GM19043 (cell line): ENCODE measurements at regions not wholly inside any gene's neighbourhood (a gene's known extent, or its start where the extent isn't known, plus 50 kb on each side); places are given as distances from the start of the nearest gene placed in this dataset.

Source experiments
- ATAC-seq: cut with Tn5 transposase; IDR thresholded peaks from one replicate; pipeline ENCODE4 v1.9.1; 2021; ENCODE audit warnings: low read depth; ENCODE audit not compliant: unreplicated experiment

DNA sequence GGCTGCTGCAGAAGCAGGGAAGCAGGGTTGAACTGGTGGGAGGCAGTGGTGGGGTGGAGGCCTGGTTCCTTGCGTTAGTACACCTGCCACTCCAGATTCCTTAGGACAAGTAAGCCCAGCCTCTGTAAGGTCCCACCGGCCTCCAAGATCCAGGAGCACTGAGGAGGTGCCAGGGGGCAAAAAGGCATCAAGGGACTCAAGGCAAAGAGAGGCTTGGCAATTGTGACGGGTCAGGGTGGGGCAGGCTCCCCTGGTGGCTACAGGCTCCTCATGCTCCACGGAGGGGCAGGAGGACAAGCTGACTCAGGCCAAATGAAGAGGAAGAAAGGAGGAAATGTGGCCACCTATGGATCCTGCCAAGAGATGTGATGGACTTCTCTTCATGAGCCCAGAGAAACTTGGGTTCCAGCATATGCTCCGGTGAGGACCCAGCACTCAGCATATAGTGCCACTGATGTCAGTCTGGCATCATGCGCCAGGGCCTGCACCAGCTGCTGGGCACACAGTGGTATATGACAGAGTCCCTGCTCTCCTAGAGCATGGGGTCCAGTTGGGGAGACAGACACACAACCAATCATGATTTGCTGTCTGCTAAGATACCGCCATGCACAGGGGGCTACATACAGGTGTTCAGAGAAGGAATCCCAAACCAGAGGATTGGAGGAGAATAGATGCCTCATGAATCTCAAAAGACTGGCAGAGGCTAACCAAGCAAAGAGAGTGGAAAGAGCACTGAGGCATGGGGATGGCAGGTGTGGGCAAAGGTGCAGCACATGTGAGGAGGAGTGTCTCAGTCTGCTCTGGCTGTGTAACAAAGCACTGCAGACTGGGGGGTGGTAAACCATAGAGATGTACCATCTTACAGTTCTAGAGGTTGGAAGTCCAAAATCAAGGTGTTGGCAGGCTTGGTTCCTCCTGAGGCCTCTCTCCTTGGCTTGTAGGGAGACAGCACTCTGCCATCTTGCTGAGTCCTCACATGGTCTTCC lies 249.7 kb downstream of the RHOU start:
- ATAC-seq: no peak

DNA sequence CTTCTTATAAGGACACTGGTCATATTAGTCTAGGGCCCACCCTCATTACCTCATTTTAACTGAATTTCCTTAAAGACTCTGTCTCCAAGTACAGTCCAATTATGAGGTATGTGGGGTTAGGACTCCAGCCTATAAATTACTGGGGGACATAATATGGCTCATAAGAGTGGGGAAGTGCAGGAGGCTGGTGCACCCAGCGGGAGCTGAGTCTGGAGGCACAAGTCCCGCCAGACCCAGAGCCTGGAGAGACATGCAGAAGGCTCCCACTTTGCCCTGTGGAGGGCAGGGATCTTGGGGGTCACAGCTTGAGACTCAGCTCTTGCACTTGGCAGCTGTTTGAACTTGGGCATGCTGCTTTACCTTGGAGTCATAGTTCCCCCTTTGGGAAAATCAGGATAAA lies 250.4 kb downstream of the RHOU start:
- no peak for ATAC-seq

DNA sequence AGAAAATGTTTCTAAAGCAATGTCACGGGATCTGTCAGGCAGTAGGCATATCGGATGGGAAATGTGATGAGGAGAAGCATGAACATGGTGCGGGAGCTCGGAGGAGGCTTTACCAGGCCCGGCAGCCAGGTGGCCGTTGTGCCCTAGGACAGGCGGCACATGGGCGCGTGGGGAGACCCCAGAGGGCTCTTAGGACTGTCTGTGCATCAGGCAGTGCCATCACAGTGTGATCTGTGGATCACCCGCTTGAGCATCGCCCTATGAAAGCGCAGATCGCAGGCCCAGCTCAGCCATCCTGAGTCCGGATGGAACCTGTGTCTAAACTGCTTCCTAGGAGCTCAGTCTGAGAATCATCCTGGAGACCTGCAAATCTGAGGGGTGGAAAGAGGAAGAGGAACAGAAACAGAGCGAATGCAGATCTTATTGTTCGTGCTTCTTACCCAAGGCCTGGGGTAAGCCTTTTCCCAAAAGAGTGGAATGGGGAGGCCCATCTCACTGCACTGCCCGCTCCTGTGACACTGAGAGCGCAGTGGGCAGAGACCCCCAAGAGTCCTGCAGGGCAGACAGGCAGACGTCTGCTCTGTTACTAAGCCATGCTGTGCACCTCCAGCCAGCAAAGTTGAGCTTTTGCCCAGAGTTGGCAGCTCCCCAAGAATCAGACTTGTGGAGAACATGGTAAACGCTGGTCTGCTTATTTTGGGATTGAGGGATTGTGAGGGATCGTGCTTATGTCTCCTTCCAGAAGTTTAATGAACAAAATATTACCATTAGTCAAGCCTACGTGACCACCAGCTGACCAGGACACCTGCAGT lies 251.0 kb downstream of the RHOU start:
- ATAC-seq: no peak

DNA sequence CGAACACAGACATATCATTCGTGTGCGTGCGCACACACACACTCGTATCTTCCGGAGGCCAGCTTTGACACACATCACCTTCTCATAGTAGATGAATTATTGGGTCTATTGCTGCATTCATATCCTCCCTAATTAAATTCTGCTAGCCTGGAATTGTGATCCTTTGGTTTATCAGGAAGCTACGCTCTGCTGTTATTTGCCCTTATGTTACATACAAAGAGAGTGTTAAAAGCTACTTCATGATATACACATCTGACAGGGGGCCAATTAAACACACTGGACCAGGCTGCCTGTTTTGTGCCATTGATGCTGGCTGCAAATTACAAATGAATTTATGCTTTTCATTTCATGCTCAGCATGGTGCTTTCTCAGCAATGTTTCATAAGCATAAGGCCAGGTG lies 252.0 kb downstream of the RHOU start:
- ATAC-seq: no peak

DNA sequence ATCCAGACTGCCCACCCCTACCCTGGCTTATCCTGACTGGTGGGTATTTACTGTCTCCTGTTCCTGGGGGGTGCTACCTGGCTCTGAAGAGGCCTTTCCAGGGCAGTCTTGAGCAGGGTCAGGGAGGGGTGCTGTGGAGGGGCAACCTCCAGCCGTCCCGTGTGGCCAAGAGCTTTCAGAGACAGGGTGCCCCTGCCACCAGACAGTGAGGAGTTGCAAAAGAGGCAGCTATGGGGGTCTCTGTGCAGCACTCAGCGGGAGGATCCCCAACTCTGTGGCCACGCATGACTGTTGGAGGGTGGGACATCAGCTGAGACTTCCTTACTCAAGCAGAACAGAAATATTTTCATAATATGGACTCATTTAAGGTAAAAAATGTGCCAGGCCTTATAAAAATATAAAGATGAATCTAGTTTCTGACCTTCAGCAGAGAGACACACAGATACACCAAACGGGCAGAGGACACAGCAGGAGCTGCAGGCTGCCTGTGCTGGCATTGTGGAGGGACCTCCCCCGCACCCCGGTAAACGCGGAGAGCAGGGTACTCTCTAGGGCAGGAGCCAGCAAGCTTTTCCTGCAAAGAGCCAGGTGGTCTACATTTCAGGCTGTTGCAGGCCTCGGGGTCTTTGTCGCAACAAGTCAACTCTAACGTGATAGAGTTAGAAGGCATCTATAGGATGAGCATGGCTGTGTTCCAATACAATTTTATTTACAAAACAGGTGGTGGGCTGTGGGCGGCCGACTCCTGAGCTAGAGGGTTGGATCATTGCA lies 252.6 kb downstream of the RHOU start:
- ATAC-seq: no peak

DNA sequence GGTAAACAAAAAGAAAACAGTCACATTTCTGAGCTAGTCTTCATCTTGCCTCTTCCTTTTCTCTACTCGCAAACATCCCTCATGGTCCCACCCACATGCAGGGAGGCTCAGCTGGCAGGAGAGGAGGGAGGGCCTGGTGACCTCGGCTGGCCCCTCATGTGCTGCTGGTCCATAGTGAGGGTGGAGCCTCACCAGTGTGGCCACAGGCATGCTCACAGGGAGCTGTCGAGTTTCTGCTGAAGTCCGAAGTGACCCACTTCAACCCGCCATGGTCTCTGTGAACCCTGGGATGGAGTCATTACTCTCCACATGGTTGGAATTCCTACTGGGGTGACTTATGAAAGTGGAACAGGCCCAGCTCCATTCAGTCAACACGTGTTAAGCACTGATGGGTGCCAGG lies 253.4 kb downstream of the RHOU start:
- ATAC-seq: no peak

DNA sequence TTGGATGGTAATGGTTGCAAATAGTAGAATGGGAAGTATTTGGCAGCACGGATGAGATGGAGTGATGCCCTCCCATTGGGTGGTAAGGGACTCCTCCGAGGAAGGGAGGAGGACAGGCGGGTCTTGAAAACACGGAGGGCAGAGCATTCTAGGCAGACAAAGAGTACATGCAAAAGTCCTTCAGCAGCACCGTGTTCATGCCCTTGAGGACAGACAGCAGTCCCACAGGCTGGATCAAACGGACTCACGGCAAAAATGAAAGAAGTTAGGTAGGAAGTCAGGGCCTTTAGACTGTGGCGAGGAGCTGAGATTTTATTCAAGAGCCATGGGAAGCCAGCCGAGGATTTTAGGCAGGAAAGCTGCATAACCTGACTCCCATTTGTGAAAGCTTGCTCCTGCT lies 253.9 kb downstream of the RHOU start:
- ATAC-seq: no peak

DNA sequence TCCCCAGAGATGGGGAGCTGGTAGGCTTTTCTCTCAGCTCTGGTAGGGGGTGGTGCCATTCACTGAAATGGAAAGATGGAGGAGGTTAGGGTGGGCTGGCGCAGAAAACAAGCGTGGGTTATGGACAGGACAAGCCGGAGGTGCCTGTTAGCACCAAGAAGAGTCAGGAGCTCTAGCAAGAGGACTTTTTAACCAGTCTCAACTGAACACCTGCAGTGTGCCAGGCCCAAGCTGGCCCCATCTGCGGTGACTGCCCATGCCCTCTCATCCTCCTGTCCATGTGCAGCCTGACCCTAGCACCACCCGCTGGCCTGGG lies 254.4 kb downstream of the RHOU start:
- no peak for ATAC-seq

DNA sequence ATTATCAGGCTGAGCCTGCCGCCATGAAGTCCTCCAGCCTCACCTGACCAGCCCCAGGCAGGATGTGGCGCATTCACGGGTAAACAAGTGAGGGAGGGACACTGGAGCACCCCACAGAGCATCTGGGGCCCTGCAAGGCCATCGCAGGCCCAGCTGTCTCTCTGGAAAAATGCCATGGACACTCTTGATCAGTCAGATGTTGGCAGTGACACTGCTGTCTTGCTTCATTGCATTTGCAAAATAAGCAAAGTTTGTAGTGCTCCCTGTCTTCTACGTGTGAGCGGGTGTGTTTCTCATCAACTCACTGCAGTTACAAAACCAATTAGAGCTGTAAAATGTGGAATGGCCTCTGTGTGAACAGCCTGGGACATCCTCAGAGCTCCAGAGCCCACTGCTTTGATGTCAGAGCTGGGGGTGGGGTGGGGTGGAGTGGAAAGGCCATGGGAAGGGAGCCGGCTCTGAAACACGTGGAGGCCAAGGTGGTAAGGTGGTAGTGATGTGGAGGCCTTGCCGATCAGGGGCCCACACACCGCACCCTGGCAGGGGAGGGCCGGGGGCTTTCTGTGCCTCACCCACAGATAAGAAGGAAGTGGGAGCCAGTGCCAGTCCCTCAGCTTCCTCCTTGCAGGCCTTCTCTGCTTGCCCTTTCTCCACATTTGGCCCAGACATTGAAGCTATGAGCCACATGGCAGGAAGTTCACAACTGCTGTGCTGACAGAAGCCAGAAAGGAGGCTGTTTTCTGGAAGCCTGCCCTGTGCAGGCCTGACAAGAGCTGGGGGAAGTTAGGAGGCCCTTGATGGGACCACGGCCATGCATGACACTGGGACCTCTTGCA lies 254.9 kb downstream of the RHOU start:
- no peak for ATAC-seq

DNA sequence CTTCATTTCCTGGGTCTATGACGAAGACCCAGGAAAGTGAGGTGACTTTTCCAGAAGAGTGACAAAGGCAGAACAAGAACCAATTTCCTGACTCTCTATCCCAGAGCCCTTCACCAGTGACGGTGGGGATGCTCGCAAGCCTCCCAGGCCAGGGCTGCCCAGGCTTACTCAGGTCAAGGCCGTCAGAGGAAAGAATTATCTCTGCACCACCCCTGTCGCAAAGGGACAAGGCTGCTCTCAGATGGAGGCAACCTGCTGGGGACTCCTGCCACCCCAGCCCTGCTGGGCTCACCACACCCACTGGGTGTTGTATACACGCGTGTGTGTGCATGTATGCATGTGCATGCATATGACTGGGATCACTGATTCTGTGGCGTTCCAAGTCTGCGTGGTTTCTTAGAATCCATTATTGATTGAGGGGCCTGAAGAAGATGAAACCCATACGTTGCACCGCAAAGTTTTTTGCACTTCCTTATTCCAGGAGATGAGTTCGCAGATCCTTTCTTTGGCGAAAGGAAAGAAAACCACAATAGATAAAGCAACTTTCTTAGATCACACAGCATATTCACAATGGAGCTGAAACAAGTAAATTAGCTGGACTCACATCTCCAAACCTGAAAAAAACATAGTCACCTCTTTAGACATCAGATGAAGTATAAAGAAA lies 255.8 kb downstream of the RHOU start:
- no peak for ATAC-seq

DNA sequence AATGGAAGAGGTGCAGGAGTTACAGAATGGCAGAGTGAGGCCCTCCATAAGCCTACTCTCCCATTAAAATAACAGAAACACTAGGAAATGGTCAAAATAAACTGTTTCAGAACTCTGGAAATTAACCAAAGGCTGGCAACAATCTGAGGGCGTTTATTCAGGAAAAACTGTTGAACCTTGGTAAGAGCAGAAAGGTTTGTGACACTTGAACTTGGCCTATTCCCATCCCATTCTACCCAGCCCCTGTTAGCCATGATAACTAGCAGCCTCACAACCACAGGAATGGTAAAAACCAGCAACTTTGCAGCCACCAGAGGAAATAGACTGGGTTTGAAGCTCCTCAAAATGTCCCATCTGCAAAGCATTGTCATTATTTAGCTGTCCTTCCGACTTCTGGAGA lies 256.8 kb downstream of the RHOU start:
- no peak for ATAC-seq

DNA sequence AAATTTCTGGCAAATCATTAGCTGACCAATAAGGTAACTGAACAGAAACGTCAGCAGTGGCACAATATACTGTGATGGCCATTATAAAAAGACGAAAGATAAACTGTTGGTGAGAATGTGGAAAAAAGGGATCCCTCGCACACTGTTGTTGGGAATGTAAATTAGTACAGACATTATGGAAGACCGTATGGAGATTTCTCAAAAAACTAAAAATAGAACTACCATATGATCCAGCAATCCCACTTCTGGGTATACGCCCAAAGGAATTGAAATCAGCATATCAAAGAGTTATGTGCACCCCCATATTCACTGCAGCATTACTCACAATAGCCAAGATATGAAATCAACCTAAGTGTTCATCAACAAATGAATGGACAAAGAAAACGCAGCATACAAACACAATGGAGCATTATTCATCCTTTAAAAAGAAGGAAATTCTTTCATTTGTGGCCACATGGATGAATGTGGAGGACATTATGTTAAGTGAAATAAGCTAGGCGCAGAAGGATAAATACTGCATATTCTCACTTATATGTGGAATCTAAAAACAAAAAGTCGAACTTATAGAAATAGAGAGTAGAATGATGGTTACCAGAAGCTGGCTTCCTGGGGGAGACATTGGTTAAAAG lies 257.7 kb downstream of the RHOU start:
- ATAC-seq: no peak

DNA sequence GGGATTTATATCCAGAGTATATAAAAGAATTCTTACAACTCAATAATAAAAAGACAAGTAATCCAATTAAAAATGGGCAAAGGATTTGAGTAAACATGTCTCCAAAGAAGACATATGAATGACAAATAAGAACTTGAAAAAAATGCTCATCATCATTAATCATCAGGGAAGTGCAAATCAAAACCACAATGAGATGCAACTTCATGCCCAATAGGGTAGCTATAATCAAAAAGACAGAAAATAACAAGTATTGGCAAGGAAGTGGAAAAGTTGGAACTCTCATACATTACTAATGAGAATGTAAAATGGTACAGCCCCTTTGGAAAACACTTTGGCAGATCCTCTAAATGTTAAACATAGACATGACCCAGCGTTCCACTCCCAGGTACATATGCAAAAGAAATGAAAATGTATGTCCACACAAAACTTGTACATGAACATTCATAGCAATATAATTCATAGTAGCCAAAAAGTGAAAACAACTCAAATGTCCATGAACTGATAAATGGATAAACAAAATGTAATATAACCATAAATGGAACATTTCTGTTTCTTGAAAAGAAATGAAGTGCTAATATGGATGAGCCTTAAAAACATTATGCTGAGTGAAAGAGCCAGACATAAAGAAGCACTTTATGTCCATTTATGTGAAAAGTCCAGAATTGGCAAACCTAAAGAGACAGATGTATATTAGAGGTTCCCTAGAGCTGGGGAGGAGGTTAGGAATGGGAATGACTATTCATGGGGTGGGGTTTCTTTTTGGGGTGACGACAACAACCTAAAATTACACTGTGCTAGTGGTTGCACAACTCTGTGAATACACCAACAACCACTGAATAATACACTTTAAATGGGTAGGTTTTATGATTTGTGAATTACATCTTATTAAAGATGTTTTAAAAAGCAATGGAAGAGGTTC lies 259.7 kb downstream of the RHOU start:
- ATAC-seq: no peak

DNA sequence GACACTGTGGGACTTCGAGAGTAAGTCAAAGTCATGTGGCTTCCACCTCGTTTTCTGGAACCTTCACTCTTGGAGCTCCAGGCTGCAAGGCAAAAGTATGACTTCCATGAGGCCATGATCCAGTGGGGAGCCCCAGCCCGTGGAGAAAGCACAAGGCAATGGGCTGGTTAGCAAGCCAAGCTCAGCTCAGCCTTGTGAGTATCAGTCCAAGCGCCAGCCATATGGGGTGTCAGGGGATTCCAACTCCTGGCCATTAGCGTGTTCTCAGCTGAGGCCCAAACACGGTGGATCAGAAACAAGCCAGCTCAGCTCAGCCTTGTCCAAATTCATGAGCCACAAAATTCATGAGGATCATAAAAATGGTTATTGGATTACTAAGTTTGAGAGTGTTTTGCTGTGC lies 261.0 kb downstream of the RHOU start:
- ATAC-seq: no peak

DNA sequence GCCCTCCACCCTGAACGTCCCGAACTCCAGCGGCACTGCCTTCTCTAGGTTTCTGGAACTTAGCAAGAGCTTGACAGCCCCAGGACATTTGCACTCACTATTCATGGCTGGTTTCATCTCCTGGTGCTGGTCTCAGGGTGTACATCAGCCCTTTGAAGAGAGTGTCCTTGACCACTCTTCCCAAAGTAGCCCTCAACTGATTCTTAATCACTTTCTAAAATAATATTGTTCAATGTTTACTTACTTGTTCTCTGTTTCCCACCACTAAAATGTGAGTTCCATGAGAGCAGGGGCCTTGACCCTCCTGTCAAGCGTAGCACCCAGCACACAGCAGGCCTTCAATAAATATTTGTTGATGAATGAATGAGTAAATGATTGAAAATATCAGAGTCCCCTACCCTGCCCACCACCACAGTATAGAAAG lies 262.5 kb downstream of the RHOU start:
- no peak for ATAC-seq

DNA sequence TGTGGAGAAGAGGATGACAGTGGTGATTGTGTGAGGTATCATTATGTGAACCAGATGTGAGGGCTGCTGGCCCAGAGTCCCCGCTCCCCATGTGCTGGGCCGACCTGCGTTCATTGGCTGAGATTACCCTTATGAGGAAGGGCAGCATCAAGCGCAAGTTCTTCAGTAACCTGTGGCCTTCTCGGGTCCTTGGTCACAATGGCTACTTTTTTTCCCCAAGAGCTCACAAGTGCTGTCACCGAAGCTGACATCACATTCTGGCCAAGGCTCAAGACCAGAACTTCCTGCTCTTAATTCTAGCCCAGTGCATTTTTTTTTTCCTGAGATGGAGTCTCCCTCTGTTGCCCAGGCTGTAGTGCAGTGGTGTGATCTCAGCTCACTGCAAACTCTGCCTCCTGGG lies 262.9 kb downstream of the RHOU start:
- ATAC-seq: no peak

DNA sequence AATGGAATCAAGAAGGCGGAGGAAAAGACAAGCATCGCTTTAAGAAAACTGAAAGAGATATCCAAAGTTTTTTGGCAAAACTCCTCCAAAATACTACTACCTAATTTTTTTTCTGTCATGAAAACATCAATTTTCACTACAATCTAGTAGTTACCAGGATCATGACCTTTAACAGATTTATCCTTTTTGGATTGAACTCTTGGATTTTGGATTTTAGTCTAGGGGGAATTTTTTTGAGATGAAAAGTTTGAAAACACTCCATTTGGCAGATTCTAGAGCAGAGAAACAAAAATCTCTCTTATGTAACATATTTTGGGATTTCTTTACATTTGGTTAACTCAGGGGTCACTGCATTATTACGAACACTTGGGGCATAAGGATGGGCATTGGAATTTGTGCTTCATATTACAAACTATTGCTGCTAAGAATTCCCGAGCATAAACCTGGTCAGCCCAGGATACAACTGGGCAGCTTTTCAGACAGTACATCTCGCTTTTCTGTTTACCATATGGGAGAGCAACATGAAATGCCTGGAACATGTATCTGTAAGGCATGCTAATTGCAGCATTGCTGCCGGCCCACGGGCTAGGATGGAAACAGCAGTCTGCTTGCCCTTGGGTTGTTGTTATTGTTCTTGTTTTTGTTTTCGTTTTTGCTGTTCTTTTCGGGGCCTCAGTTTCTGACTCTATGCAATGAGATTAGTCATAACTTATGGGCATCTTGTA lies 264.3 kb downstream of the RHOU start:
- ATAC-seq: no peak

DNA sequence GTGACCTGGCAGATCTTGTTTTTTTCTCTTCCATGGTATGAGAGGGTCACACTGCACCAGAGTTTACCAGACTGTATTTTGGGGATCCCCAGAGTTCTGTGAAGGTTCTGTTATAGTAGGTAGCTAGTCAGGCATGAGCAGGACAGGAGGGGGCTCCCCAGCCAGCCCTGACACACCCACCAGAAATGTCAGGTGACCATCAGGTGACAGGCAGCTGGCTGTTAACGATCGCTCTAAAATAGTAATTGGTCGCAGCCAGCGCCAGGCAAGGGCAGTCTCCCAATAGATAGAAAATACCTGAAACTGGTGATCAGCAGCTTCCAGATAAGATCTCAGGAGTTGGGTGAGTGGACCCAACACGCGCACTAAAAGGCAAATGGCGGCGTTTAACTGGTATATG lies 264.9 kb downstream of the RHOU start:
- ATAC-seq: no peak
